Head of caudate nucleus (tissue), 42 donors: ENCODE measurements at regions not wholly inside any gene's neighbourhood (a gene's known extent, or its start where the extent isn't known, plus 50 kb on each side); places are given as distances from the start of the nearest gene placed in this dataset.

ENCODE experiments used
- DNase-seq, 42 donors: peaks; one replicate each; pipeline versions ENCODE4 v3.0.0 to v3.0.0-alpha.2; 2020 to 2021; ENCODE audit warnings: mixed read lengths in 7 of 42
- intact Hi-C: fragments of 100-400 bp; cut with DNase I; formaldehyde crosslinking; loops from one replicate; pipeline ENCODE4 v1.15.0; 2022

- intact Hi-C loops, result no loop called here
- DNase-seq, result no peak
Observed at GRCh38 chr12:85352016-85352415, 72.0 kb downstream of the ALX1 start.

- DNase-seq, result no peak
- intact Hi-C loops, result no loop called here
Observed at GRCh38 chr12:85356596-85357385, 76.8 kb downstream of the ALX1 start.

- no peak for DNase-seq
- intact Hi-C loops, result no loop called here
Observed at GRCh38 chr12:85357609-85358008, 77.6 kb downstream of the ALX1 start.

- intact Hi-C loops, result no loop called here
- no peak for DNase-seq
Observed at GRCh38 chr12:85358715-85359114, 78.7 kb downstream of the ALX1 start.

- intact Hi-C loops, result no loop called here
Observed at GRCh38 chr12:85363382-85364190, 83.6 kb downstream of the ALX1 start.

GRCh38 chr12:85367936-85368335, 87.9 kb downstream of the ALX1 start:
- no peak for DNase-seq
- intact Hi-C loops, result no loop called here

More at GRCh38 chr12:85363382-85364190, 83.6 kb downstream of the ALX1 start:
- no peak for DNase-seq

GRCh38 chr12:85369365-85370154, 89.5 kb downstream of the ALX1 start:
- intact Hi-C loops, result no loop called here
- no peak for DNase-seq

GRCh38 chr12:85373045-85373444, 93.0 kb downstream of the ALX1 start:
- intact Hi-C loops, result no loop called here
- no peak for DNase-seq

- intact Hi-C loops, result no loop called here
- no peak for DNase-seq
Observed at GRCh38 chr12:85374981-85375380, 95.0 kb downstream of the ALX1 start.

- DNase-seq, result no peak
- intact Hi-C loops, result no loop called here
Observed at GRCh38 chr12:85385406-85385805, 105.4 kb downstream of the ALX1 start.

- intact Hi-C loops, result no loop called here
- no peak for DNase-seq
Observed at GRCh38 chr12:85390266-85390665, 110.2 kb downstream of the ALX1 start.

- DNase-seq, result no peak
- intact Hi-C loops, result no loop called here
Observed at GRCh38 chr12:85392508-85392907, 112.5 kb downstream of the ALX1 start.

GRCh38 chr12:85393606-85394005, 113.6 kb downstream of the ALX1 start:
- intact Hi-C loops, result no loop called here
- no peak for DNase-seq

GRCh38 chr12:85394065-85394464, 114.0 kb downstream of the ALX1 start:
- no peak for DNase-seq
- intact Hi-C loops, result no loop called here

GRCh38 chr12:85394809-85395208, 114.8 kb downstream of the ALX1 start:
- DNase-seq, result no peak
- intact Hi-C loops, result no loop called here

- intact Hi-C loops, result no loop called here
- DNase-seq, result no peak
Observed at GRCh38 chr12:85405262-85405661, 125.2 kb downstream of the ALX1 start.

GRCh38 chr12:85405781-85406522, 125.9 kb downstream of the ALX1 start:
- DNase-seq, result no peak
- intact Hi-C loops, result no loop called here

- intact Hi-C loops, result no loop called here
- no peak for DNase-seq
Observed at GRCh38 chr12:85413266-85413665, 133.2 kb downstream of the ALX1 start.

- intact Hi-C loops, result no loop called here
- no peak for DNase-seq
Observed at GRCh38 chr12:85422762-85423161, 142.7 kb downstream of the ALX1 start.
